Spinal cord (tissue), 9 donors: ENCODE measurements at regions not wholly inside any gene's neighbourhood (a gene's known extent, or its start where the extent isn't known, plus 50 kb on each side); places are given as distances from the start of the nearest gene placed in this dataset.

Experiments
- DNase-seq, 6 donors: peaks; one replicate each; pipeline versions ENCODE4 v3.0.0 to v3.0.0-alpha.2; 2013 to 2015; ENCODE audit warnings: low spot score in 6 of 6, low read depth in 4 of 6
- H3K27ac ChIP-seq: one replicate; pipeline ENCODE4 v1.5.1; 2013; ENCODE audit warnings: low read depth, low read length, control low read depth
- H3K27me3 ChIP-seq: one replicate; pipeline ENCODE4 v1.6.1; 2013; ENCODE audit warnings: low read length; ENCODE audit not compliant: control insufficient read depth, insufficient read depth
- H3K36me3 ChIP-seq: one replicate; pipeline ENCODE4 v1.6.1; 2013; ENCODE audit warnings: low read length; ENCODE audit not compliant: control insufficient read depth, insufficient read depth
- H3K4me1 ChIP-seq: one replicate; pipeline ENCODE4 v1.6.1; 2013; ENCODE audit warnings: low read length; ENCODE audit not compliant: control insufficient read depth, insufficient read depth
- H3K4me3 ChIP-seq: one replicate; pipeline ENCODE4 v1.5.1; 2013; ENCODE audit warnings: low read depth, low read length, control low read depth
- H3K9me3 ChIP-seq: one replicate; pipeline ENCODE4 v1.6.1; 2013; ENCODE audit warnings: low read length; ENCODE audit not compliant: control insufficient read depth, insufficient read depth
- WGBS: methylation state at CpG from one replicate; pipeline ENCODE4 v1.1.5; 2013; ENCODE audit warnings: missing lambda C conversion rate; ENCODE audit not compliant: insufficient coverage; 5-methylcytosine and 5-hydroxymethylcytosine counted together
- donor health status: healthy.

- Histone ChIP-seq H3K27me3 (no peaks in the 10 kb centered on the region), H3K36me3 (no peaks in the 10 kb centered on the region), H3K9me3 (no peaks in the 10 kb centered on the region), H3K4me3 (no peak overlapping the region), H3K4me1 (no peaks in the 10 kb centered on the region), H3K27ac (no peak overlapping the region)
- WGBS, result no CpG with 5 or more reads among the region's 2 CpGs
- no peak for DNase-seq
These were observed 660.6 kb upstream of the B3GALT2 start for GRCh38 chr1:193846876-193847604.

- H3K27ac ChIP-seq, result no peak overlapping the region
- H3K27me3 ChIP-seq, result no peaks in the 10 kb centered on the region
- H3K36me3 ChIP-seq, result no peaks in the 10 kb centered on the region
- no peak overlapping the region for H3K4me3 ChIP-seq
- DNase-seq, result no peak
- H3K9me3 ChIP-seq, result no peaks in the 10 kb centered on the region
- H3K4me1 ChIP-seq, result no peaks in the 10 kb centered on the region
- no CpG with 5 or more reads among the region's 3 CpGs for WGBS
These were observed 660.0 kb upstream of the B3GALT2 start for GRCh38 chr1:193846411-193846810.

GRCh38 chr1:193841857-193842256 is 655.4 kb upstream of the B3GALT2 start:
- H3K27ac ChIP-seq, result no peak overlapping the region
- no peak overlapping the region for H3K4me3 ChIP-seq
- no CpG with 5 or more reads among the region's 2 CpGs for WGBS
- no peaks in the 10 kb centered on the region for H3K4me1 ChIP-seq
- no peaks in the 10 kb centered on the region for H3K27me3 ChIP-seq
- DNase-seq, result no peak
- no peaks in the 10 kb centered on the region for H3K36me3 ChIP-seq
- no peaks in the 10 kb centered on the region for H3K9me3 ChIP-seq

GRCh38 chr1:193831465-193831864 is 645.1 kb upstream of the B3GALT2 start:
- no peaks in the 10 kb centered on the region for H3K36me3 ChIP-seq
- no CpG with 5 or more reads among the region's 1 CpG for WGBS
- H3K27ac ChIP-seq, result no peak overlapping the region
- no peak overlapping the region for H3K4me3 ChIP-seq
- H3K9me3 ChIP-seq, result no peaks in the 10 kb centered on the region
- DNase-seq, result no peak
- no peaks in the 10 kb centered on the region for H3K4me1 ChIP-seq
- no peaks in the 10 kb centered on the region for H3K27me3 ChIP-seq

GRCh38 chr1:193827516-193827915 is 641.1 kb upstream of the B3GALT2 start:
- Histone ChIP-seq H3K36me3 (no peaks in the 10 kb centered on the region), H3K4me1 (no peaks in the 10 kb centered on the region), H3K9me3 (no peaks in the 10 kb centered on the region), H3K4me3 (no peak overlapping the region), H3K27me3 (no peaks in the 10 kb centered on the region), H3K27ac (no peak overlapping the region)
- no CpG with 5 or more reads among the region's 1 CpG for WGBS
- no peak for DNase-seq

GRCh38 chr1:193819376-193819775 is 633.0 kb upstream of the B3GALT2 start:
- Histone ChIP-seq H3K27ac (peak overlapping the region; percentile 19), H3K36me3 (no peaks in the 10 kb centered on the region), H3K27me3 (no peaks in the 10 kb centered on the region), H3K4me1 (no peaks in the 10 kb centered on the region), H3K9me3 (peaks cover 3% of the 10 kb centered on the region), H3K4me3 (no peak overlapping the region)
- DNase-seq, result no peak

- Histone ChIP-seq H3K4me3 (no peak overlapping the region), H3K4me1 (no peaks in the 10 kb centered on the region), H3K9me3 (no peaks in the 10 kb centered on the region), H3K27me3 (no peaks in the 10 kb centered on the region), H3K36me3 (no peaks in the 10 kb centered on the region), H3K27ac (no peak overlapping the region)
- WGBS, result no CpG with 5 or more reads among the region's 2 CpGs
- no peak for DNase-seq
These were observed 620.8 kb upstream of the B3GALT2 start for GRCh38 chr1:193807208-193807607.

- Histone ChIP-seq H3K9me3 (no peaks in the 10 kb centered on the region), H3K27ac (no peak overlapping the region), H3K36me3 (no peaks in the 10 kb centered on the region), H3K4me1 (no peaks in the 10 kb centered on the region), H3K27me3 (no peaks in the 10 kb centered on the region), H3K4me3 (no peak overlapping the region)
- no CpG with 5 or more reads among the region's 3 CpGs for WGBS
- no peak for DNase-seq
These were observed 620.0 kb upstream of the B3GALT2 start for GRCh38 chr1:193806079-193807048.

GRCh38 chr1:193799948-193800690 is 613.7 kb upstream of the B3GALT2 start:
- no peak overlapping the region for H3K27ac ChIP-seq
- DNase-seq, result peak in 1 of 6 donors; percentile 12
- no peaks in the 10 kb centered on the region for H3K9me3 ChIP-seq
- H3K36me3 ChIP-seq, result no peaks in the 10 kb centered on the region
- H3K27me3 ChIP-seq, result no peaks in the 10 kb centered on the region
- no peak overlapping the region for H3K4me3 ChIP-seq
- 100% methylated on average over 1 of the region's 6 CpGs for WGBS
- H3K4me1 ChIP-seq, result no peaks in the 10 kb centered on the region
